Sigmoid colon (tissue), 6 donors: ENCODE measurements at regions not wholly inside any gene's neighbourhood (a gene's known extent, or its start where the extent isn't known, plus 50 kb on each side); places are given as distances from the start of the nearest gene placed in this dataset.

ENCODE experiments used
- DNase-seq: peaks from one replicate; pipeline ENCODE4 v3.0.0-alpha.2; 2019
- H3K27ac ChIP-seq, 4 donors: fragments of 200-600 bp; sonication (generic); one replicate each; pipeline ENCODE4 v1.5.1; 2016 to 2019; ENCODE audit warnings: mild to moderate bottlenecking in 1 of 4
- H3K27me3 ChIP-seq, 3 donors: fragments of 200-600 bp; sonication (generic); one replicate each; pipeline ENCODE4 v1.5.1; 2019; ENCODE audit warnings: mild to moderate bottlenecking in 1 of 3
- H3K36me3 ChIP-seq, 4 donors: fragments of 200-600 bp; sonication (generic); one replicate each; pipeline ENCODE4 v1.5.1; 2016 to 2019
- H3K4me1 ChIP-seq, 4 donors: fragments of 200-600 bp; sonication (generic); one replicate each; pipeline ENCODE4 v1.5.1; 2017 to 2019
- H3K4me3 ChIP-seq, 4 donors: fragments of 200-600 bp; sonication (generic); one replicate each; pipeline ENCODE4 v1.5.1; 2017 to 2019; ENCODE audit warnings: mild to moderate bottlenecking in 2 of 4, moderate library complexity in 1 of 4
- H3K9me3 ChIP-seq, 4 donors: fragments of 200-600 bp in 3 of 4; sonication (generic) in 3 of 4; one replicate each; pipeline versions ENCODE4 v1.5.1 to v1.6.1; 2013 to 2019
- EP300 ChIP-seq, 4 donors: sonication (generic); formaldehyde crosslinking; IDR thresholded peaks; one replicate each; pipeline ENCODE4 v1.6.1; 2017; ENCODE audit warnings: antibody characterized with exemption in 4 of 4
- POLR2A ChIP-seq, 2 donors: fragments of 450-650 bp; IDR thresholded peaks; one replicate each; pipeline ENCODE4 v1.6.1; 2016; ENCODE audit warnings: antibody characterized with exemption in 2 of 2, mild to moderate bottlenecking in 2 of 2, moderate library complexity in 2 of 2
- POLR2AphosphoS5 ChIP-seq, 4 donors: sonication (generic); formaldehyde crosslinking; IDR thresholded peaks; one replicate each; pipeline ENCODE4 v1.6.1; 2017; ENCODE audit warnings: antibody characterized with exemption in 4 of 4
- WGBS, 2 donors: extraction: QIAGEN DNeasy Blood & Tissue Kit; methylation state at CpG; one replicate each; pipeline ENCODE4 v1.1.7; 2013; 5-methylcytosine and 5-hydroxymethylcytosine counted together
- intact Hi-C: fragments of 100-400 bp; cut with DNase I; formaldehyde crosslinking; loops from one replicate; pipeline ENCODE4 v1.15.1; 2023
- TF ChIP-seq, protein P1 (sequence below), 4 experiments: fragments of 450-650 bp in 3 of 4; fragments of 200-600 bp in 1 of 4; IDR thresholded peaks; one replicate each; pipeline ENCODE4 v1.5.1; 2016 to 2019; ENCODE audit warnings: antibody characterized with exemption in 4 of 4, mild to moderate bottlenecking in 3 of 4, moderate library complexity in 2 of 4
- donor health status: healthy with polysubstance abuse.
- donor health status: healthy.

- Histone ChIP-seq H3K4me1 (no peaks in the 10 kb centered on the region), H3K4me3 (no peak overlapping the region), H3K36me3 (no peaks in the 10 kb centered on the region), H3K27ac (no peak overlapping the region), H3K27me3 (no peaks in the 10 kb centered on the region), H3K9me3 (no peaks in the 10 kb centered on the region)
- intact Hi-C loops: no loop called here
- no peak for DNase-seq
- TF ChIP-seq POLR2AphosphoS5 (IDR thresholded peaks at IDR 0.05) (no peak), POLR2A (IDR thresholded peaks at IDR 0.05) (no peak), EP300 (IDR thresholded peaks at IDR 0.05) (no peak)
- TF ChIP-seq, protein P1, sequence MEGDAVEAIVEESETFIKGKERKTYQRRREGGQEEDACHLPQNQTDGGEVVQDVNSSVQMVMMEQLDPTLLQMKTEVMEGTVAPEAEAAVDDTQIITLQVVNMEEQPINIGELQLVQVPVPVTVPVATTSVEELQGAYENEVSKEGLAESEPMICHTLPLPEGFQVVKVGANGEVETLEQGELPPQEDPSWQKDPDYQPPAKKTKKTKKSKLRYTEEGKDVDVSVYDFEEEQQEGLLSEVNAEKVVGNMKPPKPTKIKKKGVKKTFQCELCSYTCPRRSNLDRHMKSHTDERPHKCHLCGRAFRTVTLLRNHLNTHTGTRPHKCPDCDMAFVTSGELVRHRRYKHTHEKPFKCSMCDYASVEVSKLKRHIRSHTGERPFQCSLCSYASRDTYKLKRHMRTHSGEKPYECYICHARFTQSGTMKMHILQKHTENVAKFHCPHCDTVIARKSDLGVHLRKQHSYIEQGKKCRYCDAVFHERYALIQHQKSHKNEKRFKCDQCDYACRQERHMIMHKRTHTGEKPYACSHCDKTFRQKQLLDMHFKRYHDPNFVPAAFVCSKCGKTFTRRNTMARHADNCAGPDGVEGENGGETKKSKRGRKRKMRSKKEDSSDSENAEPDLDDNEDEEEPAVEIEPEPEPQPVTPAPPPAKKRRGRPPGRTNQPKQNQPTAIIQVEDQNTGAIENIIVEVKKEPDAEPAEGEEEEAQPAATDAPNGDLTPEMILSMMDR (IDR thresholded peaks at IDR 0.05): no peak
- WGBS, 2 donors: 95 to 99% methylated on average over 1 of the region's 1 CpG
Measured at GRCh38 chr15:38059665-38060064, 125.2 kb downstream of the TMCO5A start.

GRCh38 chr15:38061856-38062649 lies 127.6 kb downstream of the TMCO5A start:
- no peaks in the 10 kb centered on the region for H3K36me3 ChIP-seq
- H3K27ac ChIP-seq: no peak overlapping the region
- no peak overlapping the region for H3K4me3 ChIP-seq
- intact Hi-C loops: no loop called here
- H3K4me1 ChIP-seq: no peaks in the 10 kb centered on the region
- no peak for DNase-seq
- H3K9me3 ChIP-seq: no peaks in the 10 kb centered on the region
- 71% methylated on average over 6 of the region's 6 CpGs for WGBS, 2 donors
- no peaks in the 10 kb centered on the region for H3K27me3 ChIP-seq
- no peak for TF ChIP-seq POLR2AphosphoS5 (IDR thresholded peaks at IDR 0.05)
- TF ChIP-seq POLR2A (IDR thresholded peaks at IDR 0.05): no peak
- TF ChIP-seq EP300 (IDR thresholded peaks at IDR 0.05): no peak
- TF ChIP-seq, protein P1 (IDR thresholded peaks at IDR 0.05): no peak

GRCh38 chr15:38062696-38063095 lies 128.3 kb downstream of the TMCO5A start:
- no peak for DNase-seq
- no peak overlapping the region for H3K27ac ChIP-seq
- no peaks in the 10 kb centered on the region for H3K4me1 ChIP-seq
- intact Hi-C loops: no loop called here
- no peaks in the 10 kb centered on the region for H3K9me3 ChIP-seq
- 85 to 90% methylated on average over 7 of the region's 7 CpGs for WGBS, 2 donors
- no peaks in the 10 kb centered on the region for H3K27me3 ChIP-seq
- H3K36me3 ChIP-seq: no peaks in the 10 kb centered on the region
- no peak overlapping the region for H3K4me3 ChIP-seq
- no peak for TF ChIP-seq POLR2A (IDR thresholded peaks at IDR 0.05)
- TF ChIP-seq, protein P1 (IDR thresholded peaks at IDR 0.05): no peak
- no peak for TF ChIP-seq EP300 (IDR thresholded peaks at IDR 0.05)
- no peak for TF ChIP-seq POLR2AphosphoS5 (IDR thresholded peaks at IDR 0.05)

GRCh38 chr15:38065721-38066345 lies 131.4 kb downstream of the TMCO5A start:
- Histone ChIP-seq H3K4me1 (peaks cover 0 to 7% (median 4%) of the 10 kb centered on the region in 4 donors), H3K27me3 (no peaks in the 10 kb centered on the region), H3K27ac (no peak overlapping the region), H3K4me3 (no peak overlapping the region), H3K9me3 (no peaks in the 10 kb centered on the region), H3K36me3 (no peaks in the 10 kb centered on the region)
- no peak for TF ChIP-seq EP300 (IDR thresholded peaks at IDR 0.05)
- intact Hi-C loops: no loop called here
- no peak for DNase-seq
- 34 to 63% methylated on average over 5 of the region's 5 CpGs for WGBS, 2 donors

- H3K27me3 ChIP-seq: no peaks in the 10 kb centered on the region
- H3K9me3 ChIP-seq: no peaks in the 10 kb centered on the region
- H3K4me3 ChIP-seq: no peak overlapping the region
- peaks cover 0 to 7% (median 6%) of the 10 kb centered on the region in 4 donors for H3K4me1 ChIP-seq
- H3K36me3 ChIP-seq: no peaks in the 10 kb centered on the region
- TF ChIP-seq POLR2AphosphoS5 (IDR thresholded peaks at IDR 0.05) (no peak), EP300 (IDR thresholded peaks at IDR 0.05) (no peak)
- TF ChIP-seq, protein P1 (IDR thresholded peaks at IDR 0.05): no peak
- H3K27ac ChIP-seq: no peak overlapping the region
- WGBS, 2 donors: 55 to 90% methylated on average over 3 of the region's 3 CpGs
- intact Hi-C loops: no loop called here
- no peak for DNase-seq
Measured at GRCh38 chr15:38066612-38067011, 132.2 kb downstream of the TMCO5A start.
